ENCODE measurements at regions not wholly inside any gene's neighbourhood (a gene's known extent, or its start where the extent isn't known, plus 50 kb on each side); places are given as distances from the start of the nearest gene placed in this dataset.
"Not testable (repeated sequence)": the region's sequence is repeated elsewhere in the genome, so short reads cannot be mapped to it uniquely, and the experiment has no call there.

GRCh38 chr7:91427051-91427450 lies 162.8 kb downstream of the FZD1 start:
- no peak for DNase-seq (ENCODE audit: low read depth)
- no peak for TF ChIP-seq CTCF (IDR thresholded peaks at IDR 0.05; ENCODE audit: control insufficient read depth, extremely low read depth, insufficient read depth)
- no peak overlapping the region for H3K4me3 ChIP-seq (ENCODE audit: low read depth, low read length)

GRCh38 chr7:91431601-91432000 lies 167.4 kb downstream of the FZD1 start:
- H3K4me3 ChIP-seq (ENCODE audit: low read depth, low read length), result no peak overlapping the region
- TF ChIP-seq CTCF (IDR thresholded peaks at IDR 0.05; ENCODE audit: control insufficient read depth, extremely low read depth, insufficient read depth), result no peak
- DNase-seq (ENCODE audit: low read depth), result no peak

GRCh38 chr7:91434836-91435235 lies 170.6 kb downstream of the FZD1 start:
- no peak for DNase-seq (ENCODE audit: low read depth)
- TF ChIP-seq CTCF (IDR thresholded peaks at IDR 0.05; ENCODE audit: control insufficient read depth, extremely low read depth, insufficient read depth), result no peak
- H3K4me3 ChIP-seq (ENCODE audit: low read depth, low read length), result no peak overlapping the region

- no peak for DNase-seq (ENCODE audit: low read depth)
- H3K4me3 ChIP-seq (ENCODE audit: low read depth, low read length), result no peak overlapping the region
- TF ChIP-seq CTCF (IDR thresholded peaks at IDR 0.05; ENCODE audit: control insufficient read depth, extremely low read depth, insufficient read depth), result no peak
Observed at GRCh38 chr7:91435381-91436059, 171.3 kb downstream of the FZD1 start.

GRCh38 chr7:91436655-91437054 lies 172.4 kb downstream of the FZD1 start:
- no peak for DNase-seq (ENCODE audit: low read depth)
- no peak overlapping the region for H3K4me3 ChIP-seq (ENCODE audit: low read depth, low read length)
- TF ChIP-seq CTCF (IDR thresholded peaks at IDR 0.05; ENCODE audit: control insufficient read depth, extremely low read depth, insufficient read depth), result no peak

GRCh38 chr7:91440198-91440597 lies 176.0 kb downstream of the FZD1 start:
- H3K4me3 ChIP-seq (ENCODE audit: low read depth, low read length); DNase-seq (ENCODE audit: low read depth): not testable (repeated sequence)

GRCh38 chr7:91443862-91444261 lies 179.6 kb downstream of the FZD1 start:
- TF ChIP-seq CTCF (IDR thresholded peaks at IDR 0.05; ENCODE audit: control insufficient read depth, extremely low read depth, insufficient read depth), result no peak
- H3K4me3 ChIP-seq (ENCODE audit: low read depth, low read length), result no peak overlapping the region
- no peak for DNase-seq (ENCODE audit: low read depth)

Measured in LNCaP clone FGC (cell line).